NCI-H187 treated with DMSO at 0.1 percent for 48 hours (cell line): ENCODE measurements at regions not wholly inside any gene's neighbourhood (a gene's known extent, or its start where the extent isn't known, plus 50 kb on each side); places are given as distances from the start of the nearest gene placed in this dataset.
"Not testable (repeated sequence)": the region's sequence is repeated elsewhere in the genome, so short reads cannot be mapped to it uniquely, and the experiment has no call there.

Experiments
- DNase-seq: peaks from one replicate; lab custom pipeline; 2025; lab: John Stamatoyannopoulos, UW

GRCh38 chr6:146938266-146938665, 266.0 kb upstream of the STXBP5 start:
- DNase-seq, result no peak

- not testable (repeated sequence) for DNase-seq
Observed at GRCh38 chr6:146939456-146939855, 264.8 kb upstream of the STXBP5 start.

GRCh38 chr6:146943664-146944063, 260.6 kb upstream of the STXBP5 start:
- DNase-seq, result no peak

DNA sequence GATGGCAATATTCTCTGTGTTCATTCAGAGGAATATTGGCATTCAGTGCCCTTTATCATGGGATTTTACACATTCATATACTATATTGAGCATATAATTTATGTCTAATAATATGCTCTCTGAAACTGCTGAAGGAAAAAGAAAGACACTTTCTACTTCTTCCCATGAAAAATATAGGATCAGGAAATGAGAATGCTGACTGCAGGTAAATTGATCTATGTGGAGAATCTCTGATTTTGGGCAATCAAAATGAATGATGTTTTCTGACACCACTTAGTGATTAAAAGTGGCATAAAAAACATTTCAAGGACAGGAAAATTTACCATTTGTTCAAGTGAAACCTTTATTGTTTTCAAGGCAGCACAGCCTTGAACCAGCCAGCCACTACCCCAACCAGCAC, 260.1 kb upstream of the STXBP5 start:
- no peak for DNase-seq

DNA sequence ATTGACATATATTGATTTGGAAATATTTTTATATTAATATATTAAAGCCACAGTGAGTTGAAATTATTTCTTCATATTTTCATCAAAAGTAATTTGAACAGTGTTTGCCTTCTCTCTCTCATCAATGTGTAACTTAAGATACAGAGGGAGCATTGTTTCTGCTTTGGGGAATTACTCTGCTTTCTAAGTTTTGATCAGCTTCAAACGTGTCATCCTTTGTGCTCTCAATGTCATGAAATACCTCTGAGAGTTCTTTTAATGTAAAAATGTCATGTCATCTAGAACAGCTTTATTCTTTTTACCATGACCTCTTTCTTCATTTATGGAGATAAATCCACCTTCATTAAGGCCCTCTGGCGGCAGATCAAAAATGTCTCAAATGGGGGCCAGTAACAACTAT, 259.4 kb upstream of the STXBP5 start:
- no peak for DNase-seq

DNA sequence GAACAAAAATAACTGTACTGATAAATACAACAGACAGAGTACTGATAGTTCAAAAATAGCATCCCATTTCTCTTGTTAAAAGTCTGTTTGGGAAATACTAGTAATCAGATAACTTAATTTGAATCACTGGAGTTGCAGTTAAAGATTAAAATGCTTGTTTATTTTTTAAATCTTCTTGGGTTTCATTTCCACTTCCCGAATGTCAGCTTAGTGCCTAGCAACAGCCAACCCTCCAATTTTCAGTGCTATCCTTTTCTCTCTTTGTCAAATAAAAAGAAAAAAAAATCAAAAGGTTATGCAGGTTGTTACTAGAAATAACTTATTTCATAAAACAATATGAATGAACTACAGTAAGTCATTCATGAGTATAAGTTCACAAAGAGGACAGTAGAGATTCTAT, 257.7 kb upstream of the STXBP5 start:
- no peak for DNase-seq

DNA sequence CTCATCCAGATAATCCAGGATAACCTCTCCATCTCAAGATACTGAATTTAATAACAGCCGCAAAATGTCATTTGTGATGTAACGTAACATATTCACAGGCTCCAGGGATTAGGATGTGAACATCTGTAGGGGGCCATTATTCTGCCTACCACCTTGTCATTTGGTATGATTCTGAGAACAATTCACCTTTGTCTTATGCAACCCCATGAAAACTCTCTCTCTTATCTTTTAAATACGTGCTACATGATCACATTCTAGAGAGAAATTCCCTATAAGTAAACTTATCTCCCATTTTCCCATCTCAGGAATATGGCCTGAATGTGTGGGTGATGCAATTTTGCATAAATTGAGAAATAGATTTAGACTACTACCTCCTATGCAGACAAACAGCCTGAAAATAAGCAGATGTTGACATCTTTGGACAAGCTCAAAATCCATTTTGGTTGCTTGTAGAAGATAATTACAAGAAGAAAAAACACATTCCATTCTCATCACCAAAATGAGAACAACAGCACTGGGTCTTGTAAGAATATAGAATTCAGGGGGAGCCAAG, 255.4 kb upstream of the STXBP5 start:
- no peak for DNase-seq

DNA sequence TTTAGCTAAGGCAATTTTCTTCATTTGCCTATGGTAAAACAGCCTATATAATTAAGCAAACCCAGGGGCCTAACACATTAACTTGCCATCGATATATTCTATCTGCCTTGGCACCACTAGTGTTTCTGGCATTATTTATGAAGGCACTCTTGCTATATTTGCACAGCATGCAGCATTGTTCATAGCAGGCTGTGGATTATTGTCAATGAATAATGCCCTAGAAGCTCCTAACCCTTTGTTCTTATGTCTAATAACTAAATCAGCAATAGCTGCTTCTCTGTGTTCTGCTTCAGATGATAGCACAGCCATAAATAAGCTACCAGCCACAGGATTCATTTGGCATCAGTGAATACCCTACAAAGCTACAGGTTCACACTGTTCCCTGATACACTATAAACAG, 254.8 kb upstream of the STXBP5 start:
- no peak for DNase-seq

- DNase-seq, result no peak
Observed at GRCh38 chr6:146950351-146950835, 253.8 kb upstream of the STXBP5 start.

DNA sequence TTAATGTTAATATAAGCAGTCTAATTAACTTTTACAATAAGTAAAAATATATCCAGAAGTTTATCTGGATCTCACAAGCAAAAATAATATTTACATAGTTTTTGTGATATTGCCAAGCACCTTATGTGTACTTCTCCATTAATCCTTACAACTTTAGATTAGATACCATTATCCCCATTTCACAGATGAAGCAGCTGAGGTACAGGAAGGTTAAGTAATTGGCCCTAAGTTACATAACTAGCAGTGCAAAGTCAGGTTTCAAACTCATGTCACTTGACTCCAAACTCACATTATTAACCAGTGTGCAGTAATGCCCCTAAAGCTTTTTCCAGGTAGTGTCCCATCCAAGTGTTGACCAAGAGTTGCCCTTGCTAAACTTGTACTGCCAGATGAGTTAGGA, 248.6 kb upstream of the STXBP5 start:
- DNase-seq, result no peak

- DNase-seq, result no peak
Observed at GRCh38 chr6:146957181-146958093, 246.8 kb upstream of the STXBP5 start.

GRCh38 chr6:146961831-146962230, 242.4 kb upstream of the STXBP5 start:
- no peak for DNase-seq

DNA sequence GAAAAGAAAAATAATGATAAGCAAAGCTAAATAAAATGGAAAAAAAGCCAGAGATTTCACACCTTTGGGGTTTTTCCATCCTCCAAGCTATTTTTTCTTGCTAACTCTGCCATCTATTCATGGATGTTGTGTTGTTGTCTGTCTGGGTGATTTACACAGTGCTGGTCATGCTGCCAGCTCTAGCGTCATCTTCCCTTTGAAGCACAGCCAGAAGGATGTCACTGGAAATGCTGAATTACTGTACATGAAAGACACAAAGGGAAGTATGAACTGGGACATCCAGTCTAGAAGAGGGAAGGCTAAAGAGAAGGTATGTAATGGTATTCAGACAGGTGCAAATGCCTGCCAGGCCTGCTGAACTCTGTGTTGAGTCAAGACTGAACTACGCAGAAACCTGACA, 241.9 kb upstream of the STXBP5 start:
- no peak for DNase-seq

GRCh38 chr6:146965110-146965689, 239.0 kb upstream of the STXBP5 start:
- no peak for DNase-seq

GRCh38 chr6:146968041-146968760, 236.0 kb upstream of the STXBP5 start:
- DNase-seq, result no peak

- DNase-seq, result no peak
Observed at GRCh38 chr6:146972546-146972945, 231.7 kb upstream of the STXBP5 start.

GRCh38 chr6:146974351-146974750, 229.9 kb upstream of the STXBP5 start:
- no peak for DNase-seq

DNA sequence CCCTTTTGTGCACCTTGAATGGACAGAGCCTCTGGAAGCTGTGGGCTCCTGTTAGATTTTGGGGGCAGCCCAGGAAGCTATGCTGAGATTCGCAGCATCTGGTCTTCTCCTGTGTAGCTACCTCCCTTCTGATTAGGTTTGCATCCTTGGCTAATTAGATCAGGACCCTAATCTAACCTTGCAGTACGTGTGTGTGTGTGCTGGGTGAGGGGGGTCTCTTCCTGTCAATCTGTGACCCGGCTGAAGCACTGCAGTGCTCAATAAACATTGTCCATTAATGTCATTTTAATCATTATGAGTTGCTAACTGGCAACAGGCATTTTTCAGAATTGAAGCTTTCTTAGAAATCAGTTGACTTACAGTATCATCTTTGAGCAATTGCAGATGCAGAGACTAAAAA, 229.1 kb upstream of the STXBP5 start:
- no peak for DNase-seq

- DNase-seq, result no peak
Observed at GRCh38 chr6:146980900-146981329, 223.3 kb upstream of the STXBP5 start.

DNA sequence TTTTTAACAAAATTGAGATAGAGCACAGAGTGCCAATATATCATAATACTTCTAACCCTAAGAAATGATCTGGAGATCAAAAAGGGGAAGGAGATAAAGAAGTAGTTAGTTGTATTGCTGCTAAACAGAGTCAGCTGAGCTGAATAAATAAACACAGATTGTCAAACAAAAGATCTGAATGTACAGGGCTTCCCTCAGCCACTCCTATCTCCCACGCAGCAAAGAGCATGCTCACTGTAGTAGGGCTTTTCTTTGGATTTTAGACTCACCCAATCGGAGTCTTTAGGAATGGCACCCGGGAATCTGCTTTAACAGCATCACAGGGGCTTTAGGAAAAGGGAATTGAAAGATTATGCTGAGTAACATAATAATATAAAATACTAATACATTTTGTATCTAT, 222.2 kb upstream of the STXBP5 start:
- DNase-seq, result no peak

- no peak for DNase-seq
Observed at GRCh38 chr6:146984251-146984924, 219.8 kb upstream of the STXBP5 start.

- no peak for DNase-seq
Observed at GRCh38 chr6:146985111-146985510, 219.1 kb upstream of the STXBP5 start.
